GM23248 (cell line): ENCODE measurements at regions not wholly inside any gene's neighbourhood (a gene's known extent, or its start where the extent isn't known, plus 50 kb on each side); places are given as distances from the start of the nearest gene placed in this dataset.

Experiments
- DNase-seq: peaks from one replicate; pipeline ENCODE4 v3.0.0-alpha.2; 2015
- H2AFZ ChIP-seq: fragments of 200-600 bp; sonication (generic); 2 replicates; pipeline ENCODE4 v1.6.1; 2016; ENCODE audit warnings: antibody characterized with exemption
- H3F3A ChIP-seq: fragments of 200-600 bp; sonication (generic); 2 replicates; pipeline ENCODE4 v1.6.1; 2016; ENCODE audit warnings: mild to moderate bottlenecking, antibody characterized with exemption, mixed run types; ENCODE audit not compliant: insufficient read depth
- H3K27ac ChIP-seq: fragments of 200-600 bp; sonication (generic); 2 replicates; pipeline ENCODE4 v1.5.1; 2016; ENCODE audit warnings: mild to moderate bottlenecking
- H3K27me3 ChIP-seq: fragments of 200-600 bp; sonication (generic); replicated peaks from 2 replicates; pipeline ENCODE4 v1.6.1; 2016; ENCODE audit warnings: mild to moderate bottlenecking; ENCODE audit not compliant: insufficient read depth
- H3K36me3 ChIP-seq: fragments of 200-600 bp; sonication (generic); 2 replicates; pipeline ENCODE4 v1.6.1; 2016; ENCODE audit warnings: low read depth, mild to moderate bottlenecking
- H3K4me1 ChIP-seq: fragments of 200-600 bp; sonication (generic); 2 replicates; pipeline ENCODE4 v1.6.1; 2016; ENCODE audit warnings: mild to moderate bottlenecking; ENCODE audit not compliant: insufficient read depth
- H3K4me2 ChIP-seq: fragments of 200-600 bp; sonication (generic); one replicate; pipeline ENCODE4 v1.6.1; 2016; ENCODE audit warnings: mild to moderate bottlenecking; ENCODE audit not compliant: unreplicated experiment
- H3K4me3 ChIP-seq: fragments of 200-600 bp; sonication (generic); 2 replicates; pipeline ENCODE4 v1.5.1; 2016; ENCODE audit warnings: mild to moderate bottlenecking
- H3K79me2 ChIP-seq: fragments of 200-600 bp; sonication (generic); 2 replicates; pipeline ENCODE4 v1.6.1; 2016; ENCODE audit warnings: mild to moderate bottlenecking; ENCODE audit not compliant: insufficient read depth
- H3K9ac ChIP-seq: fragments of 200-600 bp; sonication (generic); 2 replicates; pipeline ENCODE4 v1.6.1; 2016; ENCODE audit warnings: mild to moderate bottlenecking
- H3K9me2 ChIP-seq: fragments of 200-600 bp; sonication (generic); 2 replicates; pipeline ENCODE4 v1.6.1; 2016; ENCODE audit warnings: mixed run types, mild to moderate bottlenecking, moderate library complexity; ENCODE audit not compliant: insufficient read depth
- H3K9me3 ChIP-seq: fragments of 200-600 bp; sonication (generic); one replicate; pipeline ENCODE4 v1.6.1; 2017; ENCODE audit warnings: low read depth
- H4K20me1 ChIP-seq: fragments of 200-600 bp; sonication (generic); 2 replicates; pipeline ENCODE4 v1.6.0; 2016; ENCODE audit not compliant: insufficient read depth
- EZH2 ChIP-seq: fragments of 200-600 bp; sonication (generic); IDR thresholded peaks from 2 replicates; pipeline ENCODE4 v1.6.1; 2018; ENCODE audit warnings: antibody characterized with exemption, mild to moderate bottlenecking; ENCODE audit not compliant: insufficient read depth, poor library complexity, severe bottlenecking
- EZH2phosphoT487 ChIP-seq: fragments of 200-600 bp; sonication (generic); IDR thresholded peaks from 2 replicates; pipeline ENCODE4 v1.6.1; 2018; ENCODE audit warnings: antibody characterized with exemption, moderate library complexity, mild to moderate bottlenecking, low read depth; ENCODE audit not compliant: insufficient read depth
- WGBS, 2 experiments: methylation state at CpG; one replicate each; pipeline ENCODE4 v1.1.6; 2015 to 2017; ENCODE audit warnings: low lambda C conversion rate in 2 of 2, low coverage in 1 of 2; ENCODE audit errors: missing lambda C conversion rate in 2 of 2; 5-methylcytosine and 5-hydroxymethylcytosine counted together
- in situ Hi-C: fragments of 300-500 bp; cut with MboI; formaldehyde crosslinking; loops from 2 replicates; pipeline ENCODE4 v1.15.0; 2020

- Histone ChIP-seq H3K79me2 (no peaks in the 10 kb centered on the region), H2AFZ (no peak overlapping the region), H3K4me2 (no peak overlapping the region), H4K20me1 (no peaks in the 10 kb centered on the region), H3K9me3 (no peaks in the 10 kb centered on the region), H3K9ac (no peak overlapping the region), H3K4me1 (no peaks in the 10 kb centered on the region), H3K4me3 (no peak overlapping the region), H3K36me3 (no peaks in the 10 kb centered on the region), H3K27ac (no peak overlapping the region), H3K27me3 (no peaks in the 10 kb centered on the region), H3F3A (no peaks in the 10 kb centered on the region), H3K9me2 (no peaks in the 10 kb centered on the region)
- WGBS, 2 experiments = 9 to 12% methylated on average over 2 of the region's 2 CpGs
- in situ Hi-C loops = no loop called here
- TF ChIP-seq EZH2phosphoT487 (no peak), EZH2 (no peak)
- no peak for DNase-seq
Measured at GRCh38 chr10:65194555-65194954, 1673.4 kb downstream of the REEP3 start.

DNA sequence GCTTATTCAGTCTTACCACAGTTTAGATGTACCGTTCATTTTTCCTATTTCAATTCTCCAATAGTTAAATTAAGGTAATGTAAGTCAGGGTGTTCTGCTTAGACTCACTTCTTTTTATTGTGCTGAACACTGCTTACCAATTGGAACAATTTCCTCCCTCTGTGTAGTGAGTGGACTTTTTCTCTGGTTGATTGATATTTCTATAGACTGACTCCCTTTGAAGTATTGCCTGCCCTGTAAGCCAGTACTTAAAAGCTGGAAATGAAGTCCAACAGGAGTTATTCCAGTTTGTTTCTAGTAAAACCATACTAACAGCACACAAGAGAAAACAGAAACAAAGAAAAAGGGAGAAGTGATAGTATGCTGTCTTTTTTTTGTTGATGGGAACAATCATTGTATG is 1674.9 kb downstream of the REEP3 start:
- WGBS, 2 experiments = 0% methylated on average over 1 of the region's 1 CpG

DNA sequence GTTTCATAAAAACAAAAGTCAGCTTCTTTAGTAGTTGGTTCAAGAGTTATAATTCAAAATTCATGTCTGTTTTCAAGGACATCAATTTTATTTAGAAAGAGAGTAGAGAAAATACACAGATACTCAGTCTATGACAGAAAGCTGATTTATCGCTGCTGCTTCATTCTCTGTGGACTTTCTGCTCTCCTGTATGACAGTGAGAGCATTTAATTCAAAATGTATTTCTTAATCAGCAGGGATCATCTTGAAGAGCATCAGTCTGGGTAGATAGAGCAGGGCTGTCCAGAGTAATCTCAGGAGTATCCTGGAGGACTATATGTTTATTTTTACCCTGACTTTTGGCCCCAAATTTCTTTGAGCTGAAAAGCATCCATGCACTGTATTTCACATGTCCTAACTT is 1676.7 kb downstream of the REEP3 start:
- no peak overlapping the region for H3K4me2 ChIP-seq
- H3K9me2 ChIP-seq = no peaks in the 10 kb centered on the region
- no peaks in the 10 kb centered on the region for H3F3A ChIP-seq
- H2AFZ ChIP-seq = no peak overlapping the region
- TF ChIP-seq EZH2 (no peak), EZH2phosphoT487 (no peak)
- H3K27ac ChIP-seq = no peak overlapping the region
- no peaks in the 10 kb centered on the region for H3K4me1 ChIP-seq
- H3K9ac ChIP-seq = no peak overlapping the region
- DNase-seq = no peak
- no peaks in the 10 kb centered on the region for H3K36me3 ChIP-seq
- no peaks in the 10 kb centered on the region for H3K27me3 ChIP-seq
- H4K20me1 ChIP-seq = no peaks in the 10 kb centered on the region
- H3K4me3 ChIP-seq = no peak overlapping the region
- H3K9me3 ChIP-seq = no peaks in the 10 kb centered on the region
- 25 to 29% methylated on average over 1 of the region's 1 CpG for WGBS, 2 experiments
- in situ Hi-C loops = no loop called here
- H3K79me2 ChIP-seq = no peaks in the 10 kb centered on the region

More for the DNA sequence above, 1674.9 kb downstream of the REEP3 start:
- Histone ChIP-seq H3K79me2 (no peaks in the 10 kb centered on the region), H3K27me3 (no peaks in the 10 kb centered on the region), H3K9ac (no peak overlapping the region), H3K4me3 (no peak overlapping the region), H4K20me1 (no peaks in the 10 kb centered on the region), H2AFZ (no peak overlapping the region), H3K9me3 (no peaks in the 10 kb centered on the region), H3K9me2 (no peaks in the 10 kb centered on the region), H3K36me3 (no peaks in the 10 kb centered on the region), H3K4me2 (no peak overlapping the region), H3F3A (no peaks in the 10 kb centered on the region), H3K27ac (no peak overlapping the region), H3K4me1 (no peaks in the 10 kb centered on the region)
- in situ Hi-C loops = no loop called here
- no peak for DNase-seq
- TF ChIP-seq EZH2phosphoT487 (no peak), EZH2 (no peak)

DNA sequence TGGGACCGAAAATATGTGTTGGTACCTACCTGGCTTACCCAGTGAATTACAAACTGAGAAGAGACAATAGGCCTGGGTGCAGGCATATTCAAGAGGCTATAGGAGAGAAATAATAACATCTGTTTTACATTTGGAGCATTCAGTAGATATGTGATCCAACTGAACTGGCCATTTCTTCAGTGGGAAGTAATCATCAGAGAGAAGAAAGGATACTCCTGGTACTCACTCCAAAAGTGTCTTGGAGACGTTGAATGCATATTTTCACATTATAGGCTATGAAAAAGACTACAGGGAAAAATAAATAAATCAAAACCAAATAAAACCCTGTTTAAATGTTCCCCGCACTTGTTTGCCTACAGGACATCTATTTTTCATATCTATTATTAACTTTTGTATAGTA is 1680.3 kb downstream of the REEP3 start:
- WGBS, 2 experiments = 19 to 29% methylated on average over 3 of the region's 3 CpGs

GRCh38 chr10:65204999-65205398 is 1683.8 kb downstream of the REEP3 start:
- in situ Hi-C loops = no loop called here
- no peak overlapping the region for H3K9ac ChIP-seq
- H3K36me3 ChIP-seq = no peaks in the 10 kb centered on the region
- no peak for DNase-seq
- H3K79me2 ChIP-seq = no peaks in the 10 kb centered on the region
- 53 to 57% methylated on average over 1 of the region's 1 CpG for WGBS, 2 experiments
- no peak overlapping the region for H2AFZ ChIP-seq
- TF ChIP-seq EZH2phosphoT487 = no peak
- no peak for TF ChIP-seq EZH2
- no peaks in the 10 kb centered on the region for H3K27me3 ChIP-seq
- H3K9me2 ChIP-seq = no peaks in the 10 kb centered on the region
- no peak overlapping the region for H3K4me2 ChIP-seq
- no peak overlapping the region for H3K4me3 ChIP-seq
- H3K27ac ChIP-seq = no peak overlapping the region
- no peaks in the 10 kb centered on the region for H4K20me1 ChIP-seq
- no peaks in the 10 kb centered on the region for H3K4me1 ChIP-seq
- no peaks in the 10 kb centered on the region for H3K9me3 ChIP-seq
- H3F3A ChIP-seq = no peaks in the 10 kb centered on the region

More for the DNA sequence above, 1680.3 kb downstream of the REEP3 start:
- Histone ChIP-seq H3K9ac (no peak overlapping the region), H4K20me1 (no peaks in the 10 kb centered on the region), H3K27me3 (no peaks in the 10 kb centered on the region), H3K27ac (no peak overlapping the region), H3K9me2 (no peaks in the 10 kb centered on the region), H2AFZ (no peak overlapping the region), H3K36me3 (no peaks in the 10 kb centered on the region), H3K4me3 (no peak overlapping the region), H3K79me2 (no peaks in the 10 kb centered on the region), H3K9me3 (no peaks in the 10 kb centered on the region), H3F3A (no peaks in the 10 kb centered on the region), H3K4me1 (no peaks in the 10 kb centered on the region), H3K4me2 (no peak overlapping the region)
- DNase-seq = no peak
- TF ChIP-seq EZH2phosphoT487 = no peak
- TF ChIP-seq EZH2 = no peak
- in situ Hi-C loops = no loop called here
